IMR-90 (cell line): ENCODE measurements at regions not wholly inside any gene's neighbourhood (a gene's known extent, or its start where the extent isn't known, plus 50 kb on each side); places are given as distances from the start of the nearest gene placed in this dataset.

Experiments used
- ATAC-seq: fragments of 200-7000 bp; cut with Tn5 transposase; 2 replicates; pipeline ENCODE4 v1.9.1; 2020; ENCODE audit warnings: low read depth, mild to moderate bottlenecking, moderate library complexity
- BruUV-seq: library from RNA; stranded (reverse); fragments of 400-500 nt; replicated peaks from 2 replicates; lab custom pipeline; 2021; lab: Mats Ljungman, UMichigan
- CTCF ChIA-PET: fragments of 300-600 bp; formaldehyde crosslinking; extraction: SDS; loops from one replicate; lab custom pipeline; 2021; ENCODE audit warnings: antibody characterized with exemption; lab: Yijun Ruan, JAX
- POLR2A ChIA-PET: fragments of 300-600 bp; sonication (Branson Sonifier 250); formaldehyde crosslinking; loops from one replicate; lab custom pipeline; 2022; ENCODE audit warnings: antibody characterized with exemption; ENCODE audit not compliant: unreplicated experiment; lab: Charles Lee
- DNase-seq: peaks from one replicate; pipeline ENCODE4 v3.0.0; 2013
- H2AFZ ChIP-seq: replicated peaks from 2 replicates; pipeline ENCODE3; 2013; ENCODE audit warnings: low read length, mild to moderate bottlenecking; ENCODE audit not compliant: poor library complexity
- H2AK5ac ChIP-seq: 2 replicates; pipeline ENCODE4 v1.6.1; 2013; ENCODE audit warnings: low read depth, low read length, inconsistent platforms
- H2AK9ac ChIP-seq: replicated peaks from 2 replicates; pipeline ENCODE3; 2013; ENCODE audit warnings: mild to moderate bottlenecking, low read depth, low read length, moderate library complexity; ENCODE audit not compliant: poor library complexity
- H2BK120ac ChIP-seq: 2 replicates; pipeline ENCODE4 v1.6.1; 2013; ENCODE audit warnings: low read depth, low read length, inconsistent platforms
- H2BK15ac ChIP-seq: 3 replicates; pipeline ENCODE4 v1.6.1; 2013; ENCODE audit warnings: low read depth, low read length, inconsistent platforms
- H2BK20ac ChIP-seq: 2 replicates; pipeline ENCODE4 v1.6.1; 2013; ENCODE audit warnings: low read depth, mild to moderate bottlenecking, inconsistent platforms, low read length, moderate library complexity
- H2BK5ac ChIP-seq: 2 replicates; pipeline ENCODE4 v1.6.1; 2013; ENCODE audit warnings: mild to moderate bottlenecking, low read depth, low read length, inconsistent platforms; ENCODE audit not compliant: poor library complexity, severe bottlenecking
- H3K14ac ChIP-seq: replicated peaks from 2 replicates; pipeline ENCODE4 v1.6.1; 2013; ENCODE audit warnings: low read depth, low read length, inconsistent platforms
- H3K18ac ChIP-seq: 2 replicates; pipeline ENCODE4 v1.6.1; 2013; ENCODE audit warnings: low read depth, low read length, control low read depth
- H3K23ac ChIP-seq: 2 replicates; pipeline ENCODE4 v1.6.1; 2013; ENCODE audit warnings: low read depth, low read length, inconsistent platforms
- H3K27ac ChIP-seq: 2 replicates; pipeline ENCODE4 v1.5.1; 2013; ENCODE audit warnings: mild to moderate bottlenecking, control low read depth, low read length; ENCODE audit not compliant: insufficient read depth
- H3K27me3 ChIP-seq: 2 replicates; pipeline ENCODE4 v1.6.1; 2013; ENCODE audit warnings: low read length; ENCODE audit not compliant: control insufficient read depth, insufficient read depth
- H3K36me3 ChIP-seq: 2 replicates; pipeline ENCODE4 v1.6.1; 2013; ENCODE audit warnings: low read length, mixed read lengths; ENCODE audit not compliant: control insufficient read depth, insufficient read depth
- H3K4ac ChIP-seq: 2 replicates; pipeline ENCODE4 v1.6.1; 2013; ENCODE audit warnings: low read depth, low read length, inconsistent platforms
- H3K4me1 ChIP-seq: 2 replicates; pipeline ENCODE4 v1.6.1; 2013; ENCODE audit warnings: low read length, mixed read lengths; ENCODE audit not compliant: control insufficient read depth, insufficient read depth
- H3K4me2 ChIP-seq: 2 replicates; pipeline ENCODE4 v1.6.1; 2013; ENCODE audit warnings: low read depth, mild to moderate bottlenecking, control low read depth, low read length, moderate library complexity
- H3K4me3 ChIP-seq: 2 replicates; pipeline ENCODE4 v1.5.1; 2013; ENCODE audit warnings: low read depth, mild to moderate bottlenecking, control low read depth, low read length, moderate library complexity; ENCODE audit not compliant: insufficient read depth
- H3K56ac ChIP-seq: 2 replicates; pipeline ENCODE4 v1.6.1; 2013; ENCODE audit warnings: low read length, inconsistent platforms; ENCODE audit not compliant: insufficient read depth; ENCODE audit errors: extremely low read depth
- H3K79me1 ChIP-seq, 2 experiments: 2 replicates each; pipeline ENCODE4 v1.6.1; 2013; ENCODE audit warnings: low read length in 2 of 2, inconsistent platforms in 1 of 2, low read depth in 1 of 2
- H3K9ac ChIP-seq: 2 replicates; pipeline ENCODE4 v1.6.1; 2013; ENCODE audit warnings: low read depth, low read length, control low read depth
- H3K9me1 ChIP-seq: 2 replicates; pipeline ENCODE4 v1.6.1; 2013; ENCODE audit warnings: low read length, inconsistent platforms; ENCODE audit not compliant: insufficient read depth
- H3K9me3 ChIP-seq: 2 replicates; pipeline ENCODE4 v1.6.1; 2013; ENCODE audit warnings: low read length; ENCODE audit not compliant: control insufficient read depth, insufficient read depth
- H4K20me1 ChIP-seq: 2 replicates; pipeline ENCODE4 v1.6.1; 2013; ENCODE audit warnings: low read length, inconsistent platforms; ENCODE audit not compliant: insufficient read depth
- H4K5ac ChIP-seq: 2 replicates; pipeline ENCODE4 v1.6.1; 2013; ENCODE audit warnings: mild to moderate bottlenecking, low read depth, low read length, control low read depth
- H4K8ac ChIP-seq, 2 experiments: 2 replicates each; pipeline ENCODE4 v1.6.1; 2013; ENCODE audit warnings: low read depth in 2 of 2, low read length in 2 of 2, control low read depth in 1 of 2, inconsistent platforms in 1 of 2
- H4K91ac ChIP-seq: 2 replicates; pipeline ENCODE4 v1.6.1; 2013; ENCODE audit warnings: low read depth, low read length, inconsistent platforms; ENCODE audit not compliant: insufficient read depth
- BHLHE40 ChIP-seq: fragments of 150-350 bp; IDR thresholded peaks from 2 replicates; pipeline ENCODE4 v1.6.1; 2016; ENCODE audit warnings: mild to moderate bottlenecking, low read depth, low read length
- CEBPB ChIP-seq: IDR thresholded peaks from 2 replicates; pipeline ENCODE4 v1.6.1; 2012; ENCODE audit warnings: low read depth, low read length, improper control_type of control experiment
- CHD1 ChIP-seq: IDR thresholded peaks from 2 replicates; pipeline ENCODE4 v1.6.1; 2012; ENCODE audit warnings: low read depth, low read length, improper control_type of control experiment
- FOS ChIP-seq: fragments of 150-350 bp; IDR thresholded peaks from 2 replicates; pipeline ENCODE4 v1.6.1; 2016; ENCODE audit warnings: low read depth, low read length
- MAFK ChIP-seq: IDR thresholded peaks from 2 replicates; pipeline ENCODE4 v1.6.1; 2012; ENCODE audit warnings: low read depth, low read length, improper control_type of control experiment
- MAZ ChIP-seq: IDR thresholded peaks from 2 replicates; pipeline ENCODE4 v1.6.1; 2012; ENCODE audit warnings: low read depth, mild to moderate bottlenecking, low read length, improper control_type of control experiment, moderate library complexity, borderline replicate concordance
- MXI1 ChIP-seq: IDR thresholded peaks from 2 replicates; pipeline ENCODE4 v1.6.1; 2012; ENCODE audit warnings: low read depth, mild to moderate bottlenecking, low read length, moderate library complexity, borderline replicate concordance
- NFE2L2 ChIP-seq: fragments of 150-350 bp; IDR thresholded peaks from 2 replicates; pipeline ENCODE4 v1.6.1; 2016; ENCODE audit warnings: low read depth, mild to moderate bottlenecking, low read length
- POLR2A ChIP-seq: IDR thresholded peaks from 2 replicates; pipeline ENCODE4 v1.6.1; 2012; ENCODE audit warnings: mild to moderate bottlenecking, low read depth, low read length
- RAD21 ChIP-seq: IDR thresholded peaks from 2 replicates; pipeline ENCODE4 v1.6.1; 2012; ENCODE audit warnings: low read length, improper control_type of control experiment
- RCOR1 ChIP-seq: IDR thresholded peaks from 2 replicates; pipeline ENCODE4 v1.6.1; 2012; ENCODE audit warnings: mild to moderate bottlenecking, low read length, improper control_type of control experiment; ENCODE audit not compliant: insufficient replicate concordance
- RFX5 ChIP-seq: IDR thresholded peaks from 2 replicates; pipeline ENCODE4 v1.8.0; 2012; ENCODE audit warnings: low read depth, mild to moderate bottlenecking, low read length, moderate library complexity
- SMC3 ChIP-seq: fragments of 150-350 bp; IDR thresholded peaks from 2 replicates; pipeline ENCODE4 v1.6.1; 2016; ENCODE audit warnings: low read depth, mild to moderate bottlenecking, antibody characterized with exemption, low read length, moderate library complexity
- WGBS, 2 experiments: methylation state at CpG; one replicate each; pipeline versions ENCODE4 v1.1.5 to v1.1.7; 2013; ENCODE audit warnings: missing lambda C conversion rate in 2 of 2; ENCODE audit not compliant: insufficient read length in 1 of 2; ENCODE audit errors: extremely low coverage in 2 of 2; 5-methylcytosine and 5-hydroxymethylcytosine counted together
- dilution Hi-C: fragments of 300-500 bp; cut with HindIII; formaldehyde crosslinking; loops from one replicate; pipeline ENCODE4 v1.14.3; 2018; ENCODE audit warnings: low sequenced_read_pairs; ENCODE audit not compliant: unreplicated experiment
- in situ Hi-C: fragments of 300-500 bp; cut with MboI; formaldehyde crosslinking; loops from 3 replicates; pipeline ENCODE4 v1.14.3; 2019; ENCODE audit warnings: low sequenced_read_pairs, inconsistent platforms, mixed read lengths
- intact Hi-C: fragments of 100-400 bp; cut with micrococcal nuclease; formaldehyde crosslinking; loops from 2 replicates; pipeline ENCODE4 v1.10.0; 2022
- TF ChIP-seq, protein P1 (sequence below): fragments of 150-350 bp; IDR thresholded peaks from 2 replicates; pipeline ENCODE4 v1.6.1; 2017; ENCODE audit warnings: mild to moderate bottlenecking, antibody characterized with exemption, low read length, low read depth
- TF ChIP-seq, protein P2 (sequence below): conservative IDR thresholded peaks from 2 replicates; pipeline ENCODE4 v1.5.1; 2012; ENCODE audit warnings: mild to moderate bottlenecking, low read depth, low read length, improper control_type of control experiment
- TF ChIP-seq, protein P3 (sequence below): fragments of 150-350 bp; IDR thresholded peaks from 2 replicates; pipeline ENCODE4 v1.6.1; 2016; ENCODE audit warnings: low read depth, mild to moderate bottlenecking, low read length, moderate library complexity, borderline replicate concordance

DNA sequence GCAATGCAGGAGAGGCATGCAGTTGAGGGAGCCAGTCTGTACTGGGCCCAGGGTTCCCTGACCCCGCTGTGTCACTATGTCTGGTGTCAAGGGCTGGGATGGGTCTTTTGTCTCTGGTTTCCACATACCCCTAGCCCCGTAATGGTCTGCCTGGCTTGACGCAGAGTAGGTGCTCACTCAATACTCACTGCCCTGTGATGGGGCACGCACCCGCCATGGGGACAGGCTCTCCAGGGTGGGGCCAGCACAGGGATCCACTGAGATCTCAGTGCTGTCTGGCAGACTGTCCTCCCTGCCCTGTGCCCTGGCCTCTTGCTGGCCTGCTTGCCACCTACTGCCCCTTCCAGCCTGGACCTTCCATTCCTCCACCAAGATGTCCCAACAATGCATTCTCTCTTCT lies 101.7 kb upstream of the CD82 start:
- H3K4ac ChIP-seq, result no peak overlapping the region
- H3K36me3 ChIP-seq, result no peaks in the 10 kb centered on the region
- dilution Hi-C loops, result no loop called here
- H3K27ac ChIP-seq, result no peak overlapping the region
- H4K8ac ChIP-seq, result no peak overlapping the region
- H3K23ac ChIP-seq, result no peak overlapping the region
- ATAC-seq (no peak), DNase-seq (no peak)
- no peaks in the 10 kb centered on the region for H3K9me3 ChIP-seq
- no peak overlapping the region for H4K91ac ChIP-seq
- no peaks in the 10 kb centered on the region for H3K4me1 ChIP-seq
- H2AK5ac ChIP-seq, result no peak overlapping the region
- H3K56ac ChIP-seq, result no peak overlapping the region
- H4K5ac ChIP-seq, result no peak overlapping the region
- CTCF ChIA-PET, result interaction anchor here (0.6 kb wide), 2 partner anchors 176 to 177 kb away, joined by 3 read pairs; no protein-coding TSS in a partner anchor
- H3K14ac ChIP-seq, result no peak overlapping the region
- H3K4me3 ChIP-seq, result no peak overlapping the region
- intact Hi-C loops, result no loop called here
- WGBS, 2 experiments, result 80% methylated on average over 1 of the region's 5 CpGs; no CpG with 5 or more reads in 1 of the 2 experiments
- no peak overlapping the region for H3K18ac ChIP-seq
- TF ChIP-seq FOS, result no peak
- no peak for TF ChIP-seq NFE2L2
- TF ChIP-seq SMC3, result no peak
- TF ChIP-seq RFX5, result no peak
- TF ChIP-seq MXI1, result no peak
- TF ChIP-seq, protein P1, sequence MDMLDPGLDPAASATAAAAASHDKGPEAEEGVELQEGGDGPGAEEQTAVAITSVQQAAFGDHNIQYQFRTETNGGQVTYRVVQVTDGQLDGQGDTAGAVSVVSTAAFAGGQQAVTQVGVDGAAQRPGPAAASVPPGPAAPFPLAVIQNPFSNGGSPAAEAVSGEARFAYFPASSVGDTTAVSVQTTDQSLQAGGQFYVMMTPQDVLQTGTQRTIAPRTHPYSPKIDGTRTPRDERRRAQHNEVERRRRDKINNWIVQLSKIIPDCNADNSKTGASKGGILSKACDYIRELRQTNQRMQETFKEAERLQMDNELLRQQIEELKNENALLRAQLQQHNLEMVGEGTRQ, result no peak
- TF ChIP-seq MAFK, result no peak
- TF ChIP-seq, protein P2, sequence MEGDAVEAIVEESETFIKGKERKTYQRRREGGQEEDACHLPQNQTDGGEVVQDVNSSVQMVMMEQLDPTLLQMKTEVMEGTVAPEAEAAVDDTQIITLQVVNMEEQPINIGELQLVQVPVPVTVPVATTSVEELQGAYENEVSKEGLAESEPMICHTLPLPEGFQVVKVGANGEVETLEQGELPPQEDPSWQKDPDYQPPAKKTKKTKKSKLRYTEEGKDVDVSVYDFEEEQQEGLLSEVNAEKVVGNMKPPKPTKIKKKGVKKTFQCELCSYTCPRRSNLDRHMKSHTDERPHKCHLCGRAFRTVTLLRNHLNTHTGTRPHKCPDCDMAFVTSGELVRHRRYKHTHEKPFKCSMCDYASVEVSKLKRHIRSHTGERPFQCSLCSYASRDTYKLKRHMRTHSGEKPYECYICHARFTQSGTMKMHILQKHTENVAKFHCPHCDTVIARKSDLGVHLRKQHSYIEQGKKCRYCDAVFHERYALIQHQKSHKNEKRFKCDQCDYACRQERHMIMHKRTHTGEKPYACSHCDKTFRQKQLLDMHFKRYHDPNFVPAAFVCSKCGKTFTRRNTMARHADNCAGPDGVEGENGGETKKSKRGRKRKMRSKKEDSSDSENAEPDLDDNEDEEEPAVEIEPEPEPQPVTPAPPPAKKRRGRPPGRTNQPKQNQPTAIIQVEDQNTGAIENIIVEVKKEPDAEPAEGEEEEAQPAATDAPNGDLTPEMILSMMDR, result no peak
- no peak for TF ChIP-seq CHD1
- TF ChIP-seq MAZ, result no peak
- no peak for TF ChIP-seq RCOR1
- TF ChIP-seq BHLHE40, result no peak
- TF ChIP-seq, protein P3, sequence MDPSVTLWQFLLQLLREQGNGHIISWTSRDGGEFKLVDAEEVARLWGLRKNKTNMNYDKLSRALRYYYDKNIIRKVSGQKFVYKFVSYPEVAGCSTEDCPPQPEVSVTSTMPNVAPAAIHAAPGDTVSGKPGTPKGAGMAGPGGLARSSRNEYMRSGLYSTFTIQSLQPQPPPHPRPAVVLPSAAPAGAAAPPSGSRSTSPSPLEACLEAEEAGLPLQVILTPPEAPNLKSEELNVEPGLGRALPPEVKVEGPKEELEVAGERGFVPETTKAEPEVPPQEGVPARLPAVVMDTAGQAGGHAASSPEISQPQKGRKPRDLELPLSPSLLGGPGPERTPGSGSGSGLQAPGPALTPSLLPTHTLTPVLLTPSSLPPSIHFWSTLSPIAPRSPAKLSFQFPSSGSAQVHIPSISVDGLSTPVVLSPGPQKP, result no peak
- no peak for TF ChIP-seq POLR2A
- no peak for TF ChIP-seq CEBPB
- TF ChIP-seq RAD21, result no peak
- H3K27me3 ChIP-seq, result no peaks in the 10 kb centered on the region; the same call in 1 of the 2 replicates
- no peaks in the 10 kb centered on the region for H3K9me1 ChIP-seq
- no peak overlapping the region for H2BK15ac ChIP-seq
- BruUV-seq, result no TSS peak
- H3K79me1 ChIP-seq, result no peaks in the 10 kb centered on the region
- no peak overlapping the region for H2AFZ ChIP-seq
- no peak overlapping the region for H2BK20ac ChIP-seq
- POLR2A ChIA-PET, result no interaction called here
- no peak overlapping the region for H2AK9ac ChIP-seq
- no peak overlapping the region for H3K9ac ChIP-seq
- H2BK120ac ChIP-seq, result no peak overlapping the region
- no peak overlapping the region for H3K4me2 ChIP-seq
- no peaks in the 10 kb centered on the region for H4K20me1 ChIP-seq
- in situ Hi-C loops, result no loop called here
- no peak overlapping the region for H2BK5ac ChIP-seq
